Endometrium (tissue), 2 donors: ENCODE measurements at regions not wholly inside any gene's neighbourhood (a gene's known extent, or its start where the extent isn't known, plus 50 kb on each side); places are given as distances from the start of the nearest gene placed in this dataset.
"Not testable (repeated sequence)": the region's sequence is repeated elsewhere in the genome, so short reads cannot be mapped to it uniquely, and the experiment has no call there.

Experiments used
- FAIRE-seq: peaks from 2 replicates; lab custom pipeline; 2012; peaks lifted over from hg19 to GRCh38; lab: Jason Lieb, UNC
- donor health status: control.
- donor health status: control.

GRCh38 chr3:104397713-104398112 is 969.0 kb upstream of the ALCAM start:
- no peak for FAIRE-seq

- FAIRE-seq = no peak
Observed at GRCh38 chr3:104402902-104403301, 963.8 kb upstream of the ALCAM start.

- FAIRE-seq = no peak
Observed at GRCh38 chr3:104411757-104412156, 955.0 kb upstream of the ALCAM start.

DNA sequence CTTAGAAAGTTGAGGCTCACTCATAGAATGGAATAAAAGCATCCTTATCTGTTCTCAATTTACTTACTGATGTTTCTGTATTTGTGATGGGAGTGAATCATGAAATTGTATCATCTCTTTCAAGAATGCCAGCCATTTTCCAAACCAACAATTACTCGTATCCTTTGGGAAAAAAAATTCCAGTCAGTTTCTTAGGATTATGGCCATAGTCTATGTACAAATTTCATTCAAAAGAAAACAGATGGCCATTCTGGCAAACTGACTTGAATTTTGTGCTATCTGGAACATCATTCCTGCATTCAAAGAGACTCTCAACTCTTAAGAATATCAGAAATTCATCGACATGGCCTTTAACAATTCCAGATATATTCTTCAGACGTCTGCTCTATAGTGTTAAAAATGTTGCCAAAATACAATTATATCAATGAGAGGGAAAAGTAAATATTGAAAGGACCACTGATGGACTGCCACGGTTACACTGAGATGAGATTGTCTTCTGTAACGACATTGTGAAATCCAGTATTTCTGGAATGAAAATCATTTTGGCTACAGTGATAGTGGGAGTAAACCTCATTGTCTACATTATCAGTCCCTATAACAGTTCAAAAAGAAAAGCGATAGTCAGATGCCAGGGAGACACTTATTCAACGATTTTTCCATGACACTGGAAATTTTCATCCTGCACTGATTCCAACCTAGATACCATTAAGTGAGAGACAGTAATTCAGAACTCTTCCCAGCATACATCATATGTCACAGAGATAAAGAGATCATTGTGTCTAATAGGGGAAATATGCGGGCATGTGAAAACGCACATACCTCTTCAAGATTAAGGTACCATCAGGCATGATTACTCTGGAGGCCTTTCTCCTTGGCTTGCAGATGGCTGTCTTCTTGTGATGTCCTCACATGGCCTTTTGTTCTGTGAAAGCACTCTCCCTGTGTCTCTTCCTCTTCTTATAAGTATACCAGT is 953.8 kb upstream of the ALCAM start:
- no peak for FAIRE-seq

DNA sequence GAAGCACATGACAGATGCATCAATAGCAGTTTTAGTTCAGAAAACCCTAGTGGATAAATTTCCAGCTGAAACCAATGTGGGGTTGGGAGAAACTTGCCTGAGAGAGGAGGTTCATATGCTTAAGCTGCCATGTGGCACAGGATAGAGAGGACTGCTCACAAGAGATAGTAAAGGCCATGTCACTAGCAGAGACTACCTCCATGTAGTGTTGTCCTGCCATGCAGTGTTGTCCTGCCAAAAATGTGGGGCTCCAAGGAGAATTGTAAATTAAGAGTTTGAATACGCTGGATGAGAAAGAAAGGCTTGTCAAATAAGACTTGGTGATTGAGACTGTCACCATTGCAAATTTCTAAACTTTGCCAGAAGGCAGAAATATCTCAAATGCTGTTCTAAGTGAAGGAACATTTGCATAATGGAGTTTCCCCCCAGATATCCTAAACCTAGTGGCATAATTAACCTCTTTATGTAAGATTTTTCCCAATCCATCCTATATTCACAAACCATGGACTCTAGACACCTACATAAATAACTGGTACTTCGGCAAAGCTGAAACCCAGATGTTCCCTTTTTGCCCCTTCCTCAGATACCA is 938.3 kb upstream of the ALCAM start:
- FAIRE-seq = no peak

GRCh38 chr3:104429727-104430126 is 937.0 kb upstream of the ALCAM start:
- FAIRE-seq = no peak

- FAIRE-seq = no peak
Observed at GRCh38 chr3:104436506-104436905, 930.2 kb upstream of the ALCAM start.

GRCh38 chr3:104437131-104437750 is 929.5 kb upstream of the ALCAM start:
- FAIRE-seq = no peak

DNA sequence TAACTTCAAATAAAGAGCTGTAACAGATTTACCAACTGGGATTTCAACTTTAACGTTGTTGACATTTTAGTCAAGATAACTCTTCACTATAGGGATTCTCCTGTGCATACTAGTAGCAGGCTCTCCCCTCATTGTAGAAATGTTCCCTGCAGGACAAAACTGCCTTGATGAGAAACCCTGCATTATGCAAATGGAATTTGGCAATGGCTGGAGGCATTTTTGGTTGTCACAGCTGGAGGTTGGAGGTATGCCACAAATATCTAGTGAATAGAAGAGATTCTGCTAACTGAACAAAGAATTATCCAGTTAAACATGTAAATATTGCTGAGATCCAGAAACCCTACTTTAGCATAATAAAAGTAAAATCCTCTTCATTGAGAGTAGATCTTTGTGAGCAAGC is 928.8 kb upstream of the ALCAM start:
- FAIRE-seq = no peak

GRCh38 chr3:104438706-104439105 is 928.0 kb upstream of the ALCAM start:
- FAIRE-seq = no peak

DNA sequence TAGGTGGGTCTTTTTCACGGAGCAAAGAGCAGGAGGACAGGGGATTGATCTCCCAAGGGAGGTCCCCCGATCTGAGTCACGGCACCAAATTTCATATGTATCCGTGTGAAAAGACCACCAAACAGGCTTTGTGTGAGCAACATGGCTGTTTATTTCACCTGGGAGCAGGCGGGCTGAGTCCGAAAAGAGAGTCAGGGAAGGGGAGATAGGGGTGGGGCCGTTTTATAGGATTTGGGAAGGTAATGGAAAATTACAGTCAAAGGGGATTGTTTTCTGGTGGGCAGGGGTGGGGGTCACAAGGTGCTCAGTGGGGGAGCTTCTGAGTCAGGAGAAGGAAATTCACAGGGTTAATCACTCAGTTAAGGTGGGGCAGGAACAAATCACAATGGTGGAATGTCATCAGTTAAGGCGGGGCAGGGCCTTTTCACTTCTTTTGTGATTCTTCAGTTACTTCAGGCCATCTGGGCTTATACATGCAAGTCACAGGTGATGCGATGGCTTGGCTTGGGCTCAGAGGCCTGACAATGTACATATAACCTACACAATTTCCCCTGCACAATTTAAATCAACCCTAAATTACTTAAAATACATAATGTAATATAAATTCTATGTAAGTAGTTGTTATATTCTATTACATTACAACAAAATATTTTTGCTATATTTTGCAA is 921.3 kb upstream of the ALCAM start:
- FAIRE-seq = not testable (repeated sequence)

DNA sequence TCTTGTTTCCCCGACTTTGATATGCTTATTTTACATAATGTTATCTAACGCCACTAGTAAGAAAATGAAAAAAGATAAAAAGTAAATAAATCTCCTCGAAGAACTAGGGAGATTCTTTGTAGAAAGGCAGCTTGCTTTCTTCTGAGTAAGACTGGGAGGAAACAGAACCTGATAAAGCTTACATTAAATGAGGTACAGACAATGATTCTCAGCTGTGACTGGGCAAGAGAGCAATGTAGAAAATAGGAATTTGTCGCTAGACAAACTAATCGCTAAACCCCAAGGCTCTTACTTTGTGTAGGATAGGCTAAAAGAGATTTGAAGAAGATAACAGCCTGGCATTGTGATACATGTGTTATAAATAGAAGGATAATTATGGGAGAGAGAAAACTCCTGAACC is 919.0 kb upstream of the ALCAM start:
- no peak for FAIRE-seq

DNA sequence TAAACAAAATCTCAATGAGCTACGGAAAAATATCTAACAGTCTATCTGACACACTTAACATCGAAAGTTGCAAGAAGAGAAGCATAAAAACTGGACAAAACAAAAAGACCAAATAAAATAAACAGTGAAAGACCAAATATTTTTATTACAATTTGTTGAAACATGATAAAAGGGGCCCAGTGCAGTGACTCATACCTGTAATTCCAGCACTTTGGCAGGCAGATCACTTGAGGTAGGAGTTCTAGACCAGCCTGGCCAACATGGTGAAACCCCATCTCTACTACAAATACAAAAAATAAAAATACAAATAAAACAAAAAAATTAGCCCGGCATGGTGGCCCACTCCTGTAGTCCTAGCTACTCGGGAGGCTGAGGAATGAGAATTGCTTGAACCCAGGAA is 914.0 kb upstream of the ALCAM start:
- peak; percentile 43 for FAIRE-seq

GRCh38 chr3:104458657-104459056 is 908.1 kb upstream of the ALCAM start:
- FAIRE-seq = no peak

DNA sequence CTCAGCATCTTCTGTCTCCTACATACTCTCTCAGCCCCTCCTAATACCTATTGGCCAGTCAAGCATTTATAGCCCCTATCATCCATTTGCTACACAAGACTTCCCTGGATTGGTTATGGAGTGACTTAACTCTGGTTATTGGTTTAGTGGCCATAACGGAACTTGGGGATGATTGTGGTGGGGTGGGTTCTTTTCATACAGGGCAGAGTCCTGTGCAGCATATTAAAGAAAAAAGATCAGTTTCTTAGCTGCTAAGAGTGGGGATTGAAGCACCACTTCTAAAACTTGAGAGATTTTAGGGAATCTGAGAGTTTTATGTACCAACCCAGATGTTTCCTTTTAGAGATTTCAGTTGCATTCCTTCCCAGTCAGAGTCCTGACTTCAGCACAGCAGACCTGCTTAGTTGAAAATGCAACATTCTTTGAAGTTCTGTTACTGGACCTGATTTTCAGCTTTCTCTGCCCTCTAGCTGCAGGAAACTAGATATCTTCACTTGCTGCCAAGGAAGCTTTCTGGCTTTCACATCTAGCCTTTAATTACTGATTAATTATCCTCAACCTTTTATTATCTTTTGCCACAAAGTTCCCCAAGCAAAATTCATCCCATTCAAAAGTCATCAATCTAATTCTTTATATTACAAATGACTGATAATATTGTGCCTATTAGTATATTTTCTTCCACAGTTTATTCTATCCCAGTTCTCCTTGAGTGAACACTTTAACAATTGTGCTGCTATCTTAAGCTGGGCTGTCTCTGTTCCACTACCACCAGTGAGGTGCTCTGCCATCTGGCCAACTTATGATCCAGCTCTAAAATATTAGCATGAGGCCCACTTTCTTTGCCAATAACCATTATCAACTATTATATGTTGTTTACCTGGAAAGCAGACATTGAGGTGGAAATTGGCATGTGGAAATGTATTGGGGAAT is 906.0 kb upstream of the ALCAM start:
- peak; percentile 97 for FAIRE-seq

GRCh38 chr3:104461431-104461830 is 905.3 kb upstream of the ALCAM start:
- FAIRE-seq = no peak

- no peak for FAIRE-seq
Observed at GRCh38 chr3:104472221-104472620, 894.5 kb upstream of the ALCAM start.

DNA sequence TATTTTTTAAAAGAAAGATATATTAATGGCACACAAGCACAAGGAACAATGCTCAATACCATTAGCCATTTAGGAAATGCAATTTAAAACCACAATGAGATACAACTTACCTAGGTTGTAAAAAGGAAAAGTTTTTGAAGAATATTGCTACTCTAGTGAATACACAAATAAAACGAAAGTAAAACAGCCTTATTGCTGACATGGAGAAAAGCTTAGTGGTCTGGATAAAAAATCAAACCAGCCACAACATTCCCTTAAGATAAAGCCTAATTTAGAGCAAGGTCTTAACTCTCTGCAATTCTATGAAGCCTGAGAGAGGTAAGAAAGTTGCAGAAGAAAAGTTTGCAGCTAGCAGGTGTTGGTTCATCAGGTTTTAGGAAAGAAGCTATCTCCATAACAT is 892.7 kb upstream of the ALCAM start:
- FAIRE-seq = no peak

DNA sequence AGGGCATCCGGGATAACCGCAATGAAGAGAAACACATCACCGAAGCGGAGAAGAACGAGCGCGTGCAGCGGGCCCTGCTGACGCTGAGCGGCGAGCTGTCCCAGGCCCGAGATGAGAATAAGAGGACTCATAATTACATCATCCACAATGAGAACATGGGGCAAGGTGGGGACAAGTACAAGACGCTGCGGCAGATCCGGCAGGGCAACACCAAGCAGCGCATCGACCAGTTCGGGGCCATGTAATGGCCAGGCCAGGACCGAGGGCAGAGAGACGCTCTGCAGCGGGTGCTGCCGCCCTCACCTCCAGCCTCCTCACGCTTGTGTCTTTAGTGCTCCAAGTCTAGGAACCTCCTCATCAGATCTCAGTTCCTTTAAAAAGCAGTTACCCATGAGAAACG is 863.7 kb upstream of the ALCAM start:
- FAIRE-seq = no peak

- no peak for FAIRE-seq
Observed at GRCh38 chr3:104510131-104510849, 856.4 kb upstream of the ALCAM start.

DNA sequence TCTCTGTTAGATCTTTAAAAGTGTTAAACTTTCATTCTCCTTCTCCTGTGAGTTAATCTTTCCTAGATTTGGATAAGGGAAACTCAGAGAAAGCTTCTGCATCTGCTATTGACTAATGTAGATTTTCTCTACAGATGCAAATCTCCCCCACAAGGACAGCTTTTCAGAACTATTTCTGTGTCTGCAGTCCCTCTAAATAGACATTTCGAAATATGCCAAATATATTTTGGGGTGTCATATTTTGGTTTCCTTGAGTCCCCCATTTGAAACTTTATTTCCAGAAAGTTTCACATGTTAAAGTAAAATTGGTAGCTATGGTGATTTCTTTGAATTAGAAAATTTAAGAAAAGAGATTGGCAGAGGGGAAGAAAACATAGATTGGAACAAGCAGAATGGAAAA is 852.3 kb upstream of the ALCAM start:
- FAIRE-seq = no peak
